OCI-LY7 (cell line): ENCODE measurements at regions not wholly inside any gene's neighbourhood (a gene's known extent, or its start where the extent isn't known, plus 50 kb on each side); places are given as distances from the start of the nearest gene placed in this dataset.

Experiments
- BruUV-seq: library from RNA; stranded (reverse); fragments of 400-500 nt; replicated peaks from 2 replicates; lab custom pipeline; 2021; lab: Mats Ljungman, UMichigan
- CTCF ChIA-PET: fragments of 300-600 bp; sonication (Branson Sonifier 250); formaldehyde crosslinking; loops from one replicate; lab custom pipeline; 2022; ENCODE audit warnings: antibody characterized with exemption; ENCODE audit not compliant: unreplicated experiment; lab: Charles Lee
- POLR2A ChIA-PET: fragments of 300-600 bp; sonication (Branson Sonifier 250); formaldehyde crosslinking; loops from one replicate; lab custom pipeline; 2022; ENCODE audit warnings: antibody characterized with exemption; lab: Charles Lee
- DNase-seq: peaks from one replicate; pipeline ENCODE4 v3.0.0-alpha.2; 2015; ENCODE audit warnings: low spot score
- H2AFZ ChIP-seq: fragments of 200-600 bp; sonication (generic), shearing (Covaris generic); 2 replicates; pipeline ENCODE4 v1.6.1; 2014; ENCODE audit warnings: mild to moderate bottlenecking, antibody characterized with exemption, low read length, moderate library complexity
- H3K27ac ChIP-seq: fragments of 200-600 bp; sonication (generic); 2 replicates; pipeline ENCODE4 v1.5.1; 2014; ENCODE audit warnings: mixed run types, low read depth, mild to moderate bottlenecking, moderate library complexity, low read length, inconsistent platforms; ENCODE audit not compliant: poor library complexity, severe bottlenecking
- H3K36me3 ChIP-seq: fragments of 200-600 bp; sonication (generic); 2 replicates; pipeline ENCODE4 v1.6.1; 2014; ENCODE audit warnings: mild to moderate bottlenecking, antibody characterized with exemption, low read length, moderate library complexity, mixed read lengths; ENCODE audit not compliant: insufficient read depth
- H3K4me1 ChIP-seq: fragments of 200-600 bp; sonication (generic); 2 replicates; pipeline ENCODE4 v1.5.1; 2014; ENCODE audit warnings: mild to moderate bottlenecking, low read length; ENCODE audit not compliant: insufficient read depth, poor library complexity, severe bottlenecking
- H3K4me2 ChIP-seq: fragments of 200-600 bp; sonication (generic); 2 replicates; pipeline ENCODE4 v1.6.1; 2014; ENCODE audit warnings: mild to moderate bottlenecking, low read length
- H3K4me3 ChIP-seq: fragments of 200-600 bp; sonication (generic); 2 replicates; pipeline ENCODE4 v1.5.1; 2014; ENCODE audit warnings: mild to moderate bottlenecking, low read depth, low read length; ENCODE audit not compliant: poor library complexity, severe bottlenecking
- H3K79me2 ChIP-seq: fragments of 200-600 bp; sonication (generic); 2 replicates; pipeline ENCODE4 v1.6.1; 2016; ENCODE audit warnings: low read depth, mild to moderate bottlenecking, low read length, moderate library complexity, mixed read lengths; ENCODE audit not compliant: insufficient read depth
- H3K9me2 ChIP-seq: fragments of 200-600 bp; sonication (generic); 2 replicates; pipeline ENCODE4 v1.6.1; 2016; ENCODE audit warnings: mild to moderate bottlenecking, low read length, mixed read lengths; ENCODE audit not compliant: insufficient read depth
- H3K9me3 ChIP-seq: fragments of 200-600 bp; sonication (generic); 2 replicates; pipeline ENCODE4 v1.6.1; 2014; ENCODE audit warnings: mild to moderate bottlenecking, mixed run types, low read length, mixed read lengths
- H4K20me1 ChIP-seq: fragments of 200-600 bp; sonication (generic); 2 replicates; pipeline ENCODE4 v1.6.1; 2014; ENCODE audit warnings: mild to moderate bottlenecking, antibody characterized with exemption, low read length, moderate library complexity, mixed read lengths; ENCODE audit not compliant: insufficient read depth
- CTCF ChIP-seq: fragments of 200-600 bp; sonication (generic); conservative IDR thresholded peaks from 2 replicates; pipeline ENCODE4 v1.5.1; 2014; ENCODE audit warnings: mild to moderate bottlenecking, antibody characterized with exemption, low read length, moderate library complexity, mixed read lengths
- EZH2phosphoT487 ChIP-seq: fragments of 200-600 bp; sonication (generic); IDR thresholded peaks from 2 replicates; pipeline ENCODE4 v1.6.1; 2018; ENCODE audit warnings: low read depth, borderline replicate concordance, mild to moderate bottlenecking, mixed run types, antibody characterized with exemption, low read length, moderate library complexity, mixed read lengths
- intact Hi-C: fragments of 100-400 bp; cut with micrococcal nuclease; formaldehyde crosslinking; loops from one replicate; pipeline ENCODE4 v1.10.0; 2022; ENCODE audit not compliant: unreplicated experiment

- intact Hi-C loops = no loop called here
- CTCF ChIA-PET = no interaction called here
Observed at GRCh38 chr10:131652438-131653139, 248.2 kb upstream of the PPP2R2D start.

GRCh38 chr10:131653140-131653539 lies 247.7 kb upstream of the PPP2R2D start:
- Histone ChIP-seq H3K9me2 (no peaks in the 10 kb centered on the region), H3K9me3 (no peaks in the 10 kb centered on the region), H2AFZ (no peak overlapping the region), H3K27ac (no peak overlapping the region), H3K4me3 (no peak overlapping the region), H3K36me3 (no peaks in the 10 kb centered on the region), H3K4me2 (no peak overlapping the region), H4K20me1 (no peaks in the 10 kb centered on the region), H3K79me2 (no peaks in the 10 kb centered on the region), H3K4me1 (no peaks in the 10 kb centered on the region)
- TF ChIP-seq CTCF (no peak), EZH2phosphoT487 (no peak)
- no peak for DNase-seq
- intact Hi-C loops = no loop called here
- CTCF ChIA-PET = no interaction called here
- POLR2A ChIA-PET = no interaction called here
- BruUV-seq = no TSS peak

More at GRCh38 chr10:131652438-131653139, 248.2 kb upstream of the PPP2R2D start:
- TF ChIP-seq CTCF (no peak), EZH2phosphoT487 (no peak)
- H3K9me3 ChIP-seq = no peaks in the 10 kb centered on the region
- no peaks in the 10 kb centered on the region for H3K4me1 ChIP-seq
- POLR2A ChIA-PET = no interaction called here
- no peaks in the 10 kb centered on the region for H4K20me1 ChIP-seq
- no peak overlapping the region for H3K4me3 ChIP-seq
- no peak overlapping the region for H3K27ac ChIP-seq
- no peak overlapping the region for H3K4me2 ChIP-seq
- H2AFZ ChIP-seq = no peak overlapping the region
- no peaks in the 10 kb centered on the region for H3K9me2 ChIP-seq
- H3K36me3 ChIP-seq = no peaks in the 10 kb centered on the region
- DNase-seq = no peak
- no TSS peak for BruUV-seq
- H3K79me2 ChIP-seq = no peaks in the 10 kb centered on the region

GRCh38 chr10:131653554-131654470 lies 247.0 kb upstream of the PPP2R2D start:
- no peaks in the 10 kb centered on the region for H3K4me1 ChIP-seq
- H2AFZ ChIP-seq = no peak overlapping the region
- TF ChIP-seq CTCF (no peak), EZH2phosphoT487 (no peak)
- H3K36me3 ChIP-seq = no peaks in the 10 kb centered on the region
- no peaks in the 10 kb centered on the region for H3K79me2 ChIP-seq
- no peaks in the 10 kb centered on the region for H3K9me2 ChIP-seq
- no TSS peak for BruUV-seq
- DNase-seq = no peak
- H3K4me3 ChIP-seq = no peak overlapping the region
- no peak overlapping the region for H3K27ac ChIP-seq
- ChIA-PET POLR2A (no interaction called here), CTCF (no interaction called here)
- intact Hi-C loops = no loop called here
- no peaks in the 10 kb centered on the region for H4K20me1 ChIP-seq
- no peaks in the 10 kb centered on the region for H3K9me3 ChIP-seq
- no peak overlapping the region for H3K4me2 ChIP-seq
